ENCODE measurements at regions not wholly inside any gene's neighbourhood (a gene's known extent, or its start where the extent isn't known, plus 50 kb on each side); places are given as distances from the start of the nearest gene placed in this dataset.

DNA sequence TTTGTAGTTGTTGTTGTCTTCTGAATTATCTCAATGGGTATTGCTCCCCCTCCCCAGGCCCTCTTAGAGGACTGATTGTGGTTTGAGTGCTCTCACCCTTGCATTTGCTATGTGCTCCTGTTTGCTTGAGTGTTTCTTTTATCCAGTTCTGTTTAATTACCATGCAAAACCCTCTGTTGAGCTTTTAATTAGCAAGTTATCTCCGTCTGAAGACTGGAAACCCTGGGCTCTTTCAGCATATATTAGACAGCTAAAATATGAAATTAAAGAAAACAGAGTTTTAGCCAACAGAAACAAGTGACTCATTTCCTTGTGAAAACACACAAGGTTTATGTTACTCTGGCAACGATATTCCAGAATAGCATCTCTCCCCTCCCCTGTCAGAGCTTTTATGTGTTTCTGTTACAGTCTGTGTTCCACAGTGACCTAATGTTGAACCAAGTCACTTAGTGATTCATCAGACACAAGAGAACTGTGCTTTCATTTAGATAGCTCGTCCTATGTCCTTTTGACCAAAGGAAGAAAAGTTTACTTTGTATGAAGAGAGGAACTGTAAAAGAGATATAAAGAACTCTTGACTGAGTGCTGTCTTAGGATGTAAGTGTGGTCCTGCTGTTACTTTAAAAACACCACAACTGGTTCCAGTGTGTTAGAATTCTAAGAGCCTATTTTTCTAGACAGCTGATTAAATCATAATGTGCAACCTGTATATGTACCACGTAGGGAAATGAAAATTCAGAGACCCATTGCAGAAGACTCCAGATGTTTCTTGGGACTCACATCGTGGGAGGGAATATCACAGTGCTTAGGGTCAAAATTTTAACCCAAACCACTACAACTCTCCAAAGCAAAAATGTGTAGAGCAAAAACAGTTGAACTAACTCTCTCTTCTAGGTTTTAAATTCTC, 172.8 kb upstream of the RBMS1 start:
- TF ChIP-seq, protein P1, sequence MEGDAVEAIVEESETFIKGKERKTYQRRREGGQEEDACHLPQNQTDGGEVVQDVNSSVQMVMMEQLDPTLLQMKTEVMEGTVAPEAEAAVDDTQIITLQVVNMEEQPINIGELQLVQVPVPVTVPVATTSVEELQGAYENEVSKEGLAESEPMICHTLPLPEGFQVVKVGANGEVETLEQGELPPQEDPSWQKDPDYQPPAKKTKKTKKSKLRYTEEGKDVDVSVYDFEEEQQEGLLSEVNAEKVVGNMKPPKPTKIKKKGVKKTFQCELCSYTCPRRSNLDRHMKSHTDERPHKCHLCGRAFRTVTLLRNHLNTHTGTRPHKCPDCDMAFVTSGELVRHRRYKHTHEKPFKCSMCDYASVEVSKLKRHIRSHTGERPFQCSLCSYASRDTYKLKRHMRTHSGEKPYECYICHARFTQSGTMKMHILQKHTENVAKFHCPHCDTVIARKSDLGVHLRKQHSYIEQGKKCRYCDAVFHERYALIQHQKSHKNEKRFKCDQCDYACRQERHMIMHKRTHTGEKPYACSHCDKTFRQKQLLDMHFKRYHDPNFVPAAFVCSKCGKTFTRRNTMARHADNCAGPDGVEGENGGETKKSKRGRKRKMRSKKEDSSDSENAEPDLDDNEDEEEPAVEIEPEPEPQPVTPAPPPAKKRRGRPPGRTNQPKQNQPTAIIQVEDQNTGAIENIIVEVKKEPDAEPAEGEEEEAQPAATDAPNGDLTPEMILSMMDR (IDR thresholded peaks at IDR 0.05): no peak
- no peaks in the 10 kb centered on the region for H3K36me3 Mint-ChIP-seq (ENCODE audit: low read depth)
- DNase-seq: no peak
- H3K27me3 Mint-ChIP-seq (ENCODE audit: low read depth, poor library complexity): peaks cover 3% of the 10 kb centered on the region
- H3K9me3 Mint-ChIP-seq: no peaks in the 10 kb centered on the region
- peak overlapping the region; percentile 64 for H3K27ac Mint-ChIP-seq
- H3K4me3 Mint-ChIP-seq: no peak overlapping the region
- H3K4me1 Mint-ChIP-seq: peaks cover 29% of the 10 kb centered on the region

GRCh38 chr2:160667811-160668210, 174.2 kb upstream of the RBMS1 start:
- H3K36me3 Mint-ChIP-seq (ENCODE audit: low read depth): no peaks in the 10 kb centered on the region
- no peak for DNase-seq

GRCh38 chr2:160670618-160671017, 177.0 kb upstream of the RBMS1 start:
- H3K4me3 Mint-ChIP-seq: no peak overlapping the region
- H3K27me3 Mint-ChIP-seq (ENCODE audit: low read depth, poor library complexity): peaks cover 6% of the 10 kb centered on the region
- no peak for DNase-seq
- TF ChIP-seq, protein P1 (IDR thresholded peaks at IDR 0.05): no peak
- H3K27ac Mint-ChIP-seq: no peak overlapping the region
- no peaks in the 10 kb centered on the region for H3K36me3 Mint-ChIP-seq (ENCODE audit: low read depth)
- H3K9me3 Mint-ChIP-seq: peaks cover 11% of the 10 kb centered on the region
- H3K4me1 Mint-ChIP-seq: peaks cover 15% of the 10 kb centered on the region

More at GRCh38 chr2:160667811-160668210, 174.2 kb upstream of the RBMS1 start:
- Mint-ChIP-seq H3K9me3 (no peaks in the 10 kb centered on the region), H3K4me1 (peaks cover 29% of the 10 kb centered on the region), H3K4me3 (no peak overlapping the region), H3K27me3 (ENCODE audit: low read depth, poor library complexity) (peaks cover 6% of the 10 kb centered on the region), H3K27ac (no peak overlapping the region)
- TF ChIP-seq, protein P1 (IDR thresholded peaks at IDR 0.05): no peak

GRCh38 chr2:160672211-160672610, 178.6 kb upstream of the RBMS1 start:
- Mint-ChIP-seq H3K4me3 (no peak overlapping the region), H3K36me3 (ENCODE audit: low read depth) (no peaks in the 10 kb centered on the region), H3K9me3 (peaks cover 12% of the 10 kb centered on the region), H3K27ac (no peak overlapping the region), H3K27me3 (ENCODE audit: low read depth, poor library complexity) (peaks cover 5% of the 10 kb centered on the region), H3K4me1 (peaks cover under 1% of the 10 kb centered on the region)
- no peak for DNase-seq
- TF ChIP-seq, protein P1 (IDR thresholded peaks at IDR 0.05): no peak

GRCh38 chr2:160674146-160674750, 180.6 kb upstream of the RBMS1 start:
- H3K4me1 Mint-ChIP-seq: no peaks in the 10 kb centered on the region
- no peaks in the 10 kb centered on the region for H3K36me3 Mint-ChIP-seq (ENCODE audit: low read depth)
- peaks cover 12% of the 10 kb centered on the region for H3K9me3 Mint-ChIP-seq
- DNase-seq: no peak
- TF ChIP-seq, protein P1 (IDR thresholded peaks at IDR 0.05): no peak
- peaks cover 3% of the 10 kb centered on the region for H3K27me3 Mint-ChIP-seq (ENCODE audit: low read depth, poor library complexity)
- H3K4me3 Mint-ChIP-seq: no peak overlapping the region
- H3K27ac Mint-ChIP-seq: no peak overlapping the region

Measured in nephron progenitor cell (in vitro differentiated cells).